ENCODE measurements at regions not wholly inside any gene's neighbourhood (a gene's known extent, or its start where the extent isn't known, plus 50 kb on each side); places are given as distances from the start of the nearest gene placed in this dataset.

- Mint-ChIP-seq H3K27ac (no peak overlapping the region), H3K4me3 (no peak overlapping the region), H3K36me3 (no peaks in the 10 kb centered on the region), H3K9me3 (no peaks in the 10 kb centered on the region), H3K27me3 (ENCODE audit: insufficient read depth, low read depth) (no peaks in the 10 kb centered on the region), H3K4me1 (no peaks in the 10 kb centered on the region)
- H4K20me1 ChIP-seq (ENCODE audit: low read depth) = no peaks in the 10 kb centered on the region
- H3K4me3 ChIP-seq = no peak overlapping the region
- no peak for TF ChIP-seq EZH2phosphoT487 (IDR thresholded peaks at IDR 0.05)
- TF ChIP-seq EZH2 (IDR thresholded peaks at IDR 0.05) = no peak
- TF ChIP-seq CTCF (IDR thresholded peaks at IDR 0.05) = no peak
- no peaks in the 10 kb centered on the region for H3K79me2 ChIP-seq (ENCODE audit: low read depth)
- no peaks in the 10 kb centered on the region for H3K9me3 ChIP-seq (ENCODE audit: low read depth)
- H2AFZ ChIP-seq (replicated peaks) = no peak overlapping the region
- H3K36me3 ChIP-seq = no peaks in the 10 kb centered on the region
- no peak overlapping the region for H3K9ac ChIP-seq
- no peak overlapping the region for H3K4me2 ChIP-seq
- H3K27ac ChIP-seq = no peak overlapping the region
- DNase-seq (ENCODE audit: low spot score) = no peak
- no peaks in the 10 kb centered on the region for H3K4me1 ChIP-seq
- no peaks in the 10 kb centered on the region for H3K27me3 ChIP-seq
- no peaks in the 10 kb centered on the region for H3F3A ChIP-seq (ENCODE audit: low read depth)
Observed at GRCh38 chr5:6036006-6036405, 342.3 kb downstream of the MED10 start.

- Histone ChIP-seq H3K27ac (no peak overlapping the region), H2AFZ (replicated peaks) (no peak overlapping the region), H3K27me3 (no peaks in the 10 kb centered on the region), H3K79me2 (ENCODE audit: low read depth) (no peaks in the 10 kb centered on the region), H4K20me1 (ENCODE audit: low read depth) (no peaks in the 10 kb centered on the region), H3K4me3 (no peak overlapping the region), H3K4me1 (no peaks in the 10 kb centered on the region), H3K36me3 (no peaks in the 10 kb centered on the region), H3K9me3 (ENCODE audit: low read depth) (no peaks in the 10 kb centered on the region), H3K4me2 (no peak overlapping the region), H3K9ac (no peak overlapping the region), H3F3A (ENCODE audit: low read depth) (no peaks in the 10 kb centered on the region)
- Mint-ChIP-seq H3K36me3 (no peaks in the 10 kb centered on the region), H3K4me1 (no peaks in the 10 kb centered on the region), H3K4me3 (no peak overlapping the region), H3K27me3 (ENCODE audit: insufficient read depth, low read depth) (no peaks in the 10 kb centered on the region), H3K9me3 (no peaks in the 10 kb centered on the region), H3K27ac (no peak overlapping the region)
- DNase-seq (ENCODE audit: low spot score) = no peak
- no peak for TF ChIP-seq EZH2phosphoT487 (IDR thresholded peaks at IDR 0.05)
- no peak for TF ChIP-seq EZH2 (IDR thresholded peaks at IDR 0.05)
- no peak for TF ChIP-seq CTCF (IDR thresholded peaks at IDR 0.05)
Observed at GRCh38 chr5:6029811-6030271, 348.5 kb downstream of the MED10 start.

- no peaks in the 10 kb centered on the region for H4K20me1 ChIP-seq (ENCODE audit: low read depth)
- H3K36me3 ChIP-seq = no peaks in the 10 kb centered on the region
- H3K79me2 ChIP-seq (ENCODE audit: low read depth) = no peaks in the 10 kb centered on the region
- no peak overlapping the region for H3K4me2 ChIP-seq
- H3K36me3 Mint-ChIP-seq = no peaks in the 10 kb centered on the region
- TF ChIP-seq EZH2 (IDR thresholded peaks at IDR 0.05) (no peak), EZH2phosphoT487 (IDR thresholded peaks at IDR 0.05) (no peak), CTCF (IDR thresholded peaks at IDR 0.05) (no peak)
- no peaks in the 10 kb centered on the region for H3K4me1 Mint-ChIP-seq
- no peak overlapping the region for H3K27ac ChIP-seq
- no peak overlapping the region for H2AFZ ChIP-seq (replicated peaks)
- H3K9ac ChIP-seq = no peak overlapping the region
- H3K27me3 ChIP-seq = no peaks in the 10 kb centered on the region
- no peaks in the 10 kb centered on the region for H3K9me3 Mint-ChIP-seq
- no peak for DNase-seq (ENCODE audit: low spot score)
- no peak overlapping the region for H3K4me3 ChIP-seq
- no peak overlapping the region for H3K27ac Mint-ChIP-seq
- H3F3A ChIP-seq (ENCODE audit: low read depth) = no peaks in the 10 kb centered on the region
- H3K9me3 ChIP-seq (ENCODE audit: low read depth) = no peaks in the 10 kb centered on the region
- H3K4me1 ChIP-seq = no peaks in the 10 kb centered on the region
- no peaks in the 10 kb centered on the region for H3K27me3 Mint-ChIP-seq (ENCODE audit: insufficient read depth, low read depth)
- H3K4me3 Mint-ChIP-seq = no peak overlapping the region
Observed at GRCh38 chr5:6026766-6027406, 351.5 kb downstream of the MED10 start.

Measured in neural progenitor cell (in vitro differentiated cells).